ENCODE measurements at regions not wholly inside any gene's neighbourhood (a gene's known extent, or its start where the extent isn't known, plus 50 kb on each side); places are given as distances from the start of the nearest gene placed in this dataset.
"Not testable (repeated sequence)": the region's sequence is repeated elsewhere in the genome, so short reads cannot be mapped to it uniquely, and the experiment has no call there.

DNA sequence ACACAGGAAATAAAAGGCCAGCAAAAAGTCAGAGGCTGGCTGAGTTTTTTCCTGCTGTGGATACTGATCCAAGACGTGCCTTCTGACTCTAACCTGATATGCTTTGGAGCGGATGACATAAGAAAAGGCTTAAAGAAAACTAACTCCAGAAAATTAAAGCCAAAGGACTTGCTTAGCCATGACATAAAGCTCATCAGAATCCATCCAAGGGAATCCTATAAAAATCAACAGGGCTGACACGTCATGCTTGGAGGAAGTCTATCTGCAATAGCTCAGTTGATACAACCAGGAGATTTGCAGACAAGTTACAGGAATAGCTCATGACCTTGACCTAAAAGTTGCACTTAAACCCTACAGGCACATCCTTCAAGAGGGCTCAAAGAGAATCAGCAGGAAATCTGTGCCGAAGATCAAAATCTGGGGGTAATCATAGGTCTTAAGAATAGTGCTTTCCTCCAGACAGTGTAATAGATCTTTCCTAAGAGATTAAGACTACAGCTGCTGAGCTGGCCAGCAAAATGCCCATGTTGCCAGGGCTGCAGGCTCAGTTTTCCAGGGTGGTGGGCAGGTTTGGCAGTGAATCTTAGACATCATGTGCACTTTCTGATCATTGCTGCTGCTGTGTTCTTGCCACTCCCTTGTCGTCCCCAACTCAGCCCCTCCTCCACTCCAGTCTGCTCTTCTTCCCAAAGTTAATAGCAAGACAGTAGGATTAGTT, 111.5 kb upstream of the SVIL start:
- no peak for DNase-seq

GRCh38 chr10:29740981-29741545, 106.3 kb upstream of the SVIL start:
- DNase-seq, result no peak

GRCh38 chr10:29738341-29738740, 103.6 kb upstream of the SVIL start:
- DNase-seq, result no peak

- DNase-seq, result no peak
These were observed 102.4 kb upstream of the SVIL start for GRCh38 chr10:29737074-29737593.

DNA sequence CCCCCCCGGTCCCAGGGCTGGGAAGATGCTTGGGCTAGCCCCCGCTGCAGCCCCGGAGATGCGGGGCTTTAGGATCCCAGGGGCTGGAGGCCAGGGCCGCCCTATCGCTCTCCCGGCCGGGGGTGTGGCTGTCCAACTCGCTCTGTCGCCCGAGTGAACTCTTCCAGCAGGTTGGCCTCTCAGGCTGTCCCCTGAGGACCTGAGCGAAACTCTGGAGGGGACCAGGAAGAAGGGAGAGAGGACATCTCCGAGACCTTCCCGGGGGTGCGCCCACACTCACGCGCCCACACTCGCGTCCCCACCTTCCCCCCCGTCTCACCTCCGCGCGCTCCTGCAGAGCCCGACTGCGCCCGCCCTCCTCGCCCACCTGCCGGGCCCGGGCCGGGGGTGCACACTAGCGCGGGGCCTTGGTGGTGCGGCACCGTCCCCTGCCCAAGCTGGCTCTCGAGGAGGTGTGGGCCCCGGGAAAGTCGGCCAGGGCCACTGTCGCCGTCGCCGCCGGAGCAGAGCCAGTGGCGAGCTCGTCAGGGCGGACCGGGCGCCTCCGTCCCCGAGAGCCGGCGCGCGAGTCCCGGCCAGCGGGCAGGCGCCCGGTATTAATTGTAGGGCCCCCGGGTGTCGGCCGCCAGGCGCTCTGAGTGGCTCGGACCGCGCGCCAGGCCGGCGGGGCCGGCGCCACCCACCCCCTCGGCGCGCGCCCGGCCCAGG, 101.7 kb upstream of the SVIL start:
- no peak for DNase-seq

DNA sequence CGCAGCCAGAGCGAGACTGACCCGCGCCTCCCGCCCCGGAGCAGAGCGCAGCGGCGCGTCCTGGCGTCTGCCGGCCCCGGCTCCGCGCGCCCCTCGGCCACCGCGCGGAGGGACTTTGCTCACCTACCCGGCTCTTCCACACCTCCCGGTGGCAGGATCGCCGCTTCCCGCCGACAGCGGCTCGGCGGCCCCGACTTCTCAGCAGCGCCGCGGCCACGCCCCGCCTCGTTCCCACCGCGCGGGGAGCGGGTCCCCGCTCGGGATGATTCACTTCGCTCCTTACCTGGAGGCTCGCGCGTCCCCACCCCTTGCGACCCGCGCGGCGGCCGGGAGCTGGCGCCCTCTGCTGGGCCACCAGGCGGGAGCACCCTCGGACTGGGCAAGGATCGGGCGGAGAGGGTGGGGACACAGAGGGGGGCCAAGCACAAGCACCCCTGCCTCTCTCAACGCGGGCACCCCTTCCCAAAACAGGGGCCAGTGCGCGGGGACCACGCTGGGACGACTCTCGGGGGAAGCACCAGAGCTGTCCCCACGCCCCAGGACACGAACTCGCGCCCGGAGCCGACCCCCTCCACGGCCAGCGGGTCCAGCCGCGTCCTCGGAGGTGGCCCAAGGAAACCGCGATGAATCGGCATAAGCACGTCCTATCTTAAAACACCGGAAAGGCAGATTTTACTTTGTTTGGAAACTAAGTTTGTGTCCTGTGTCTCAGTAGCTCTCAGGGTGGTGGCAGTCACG, 101.0 kb upstream of the SVIL start:
- no peak for DNase-seq

DNA sequence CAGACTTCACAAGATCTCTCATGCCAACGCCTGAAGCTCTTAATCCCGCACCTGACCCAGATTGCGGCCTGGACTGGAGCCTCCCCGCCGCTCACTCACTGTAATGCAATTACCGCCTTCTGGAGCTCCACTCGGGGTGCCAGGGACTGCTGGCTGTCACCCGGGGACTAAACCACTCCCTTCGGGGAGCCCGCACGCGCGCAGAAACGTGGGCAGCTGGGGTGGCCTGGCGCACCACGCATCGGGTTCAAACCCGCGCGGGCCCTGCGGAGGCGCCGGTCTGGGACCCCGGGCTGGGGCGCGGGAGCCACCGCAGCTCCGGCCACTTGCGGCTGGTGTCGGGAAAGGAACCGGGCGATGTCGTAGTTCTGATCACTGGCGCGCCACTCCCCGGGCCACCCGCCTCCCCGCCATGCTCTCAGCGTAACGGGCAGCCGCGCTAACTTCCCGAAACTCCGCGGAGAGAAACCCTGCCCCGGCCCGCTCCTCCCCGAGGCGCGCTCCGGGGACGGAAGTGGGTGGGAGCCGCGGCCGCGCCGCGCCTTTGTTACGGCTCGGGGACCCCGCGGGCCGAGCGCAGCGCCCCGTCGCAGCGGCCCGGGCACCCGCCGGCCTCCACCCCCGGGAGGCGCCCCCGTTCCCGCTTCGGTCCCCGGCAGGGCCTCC, 100.3 kb upstream of the SVIL start:
- DNase-seq, result no peak

GRCh38 chr10:29734640-29734961, 99.8 kb upstream of the SVIL start:
- no peak for DNase-seq

DNA sequence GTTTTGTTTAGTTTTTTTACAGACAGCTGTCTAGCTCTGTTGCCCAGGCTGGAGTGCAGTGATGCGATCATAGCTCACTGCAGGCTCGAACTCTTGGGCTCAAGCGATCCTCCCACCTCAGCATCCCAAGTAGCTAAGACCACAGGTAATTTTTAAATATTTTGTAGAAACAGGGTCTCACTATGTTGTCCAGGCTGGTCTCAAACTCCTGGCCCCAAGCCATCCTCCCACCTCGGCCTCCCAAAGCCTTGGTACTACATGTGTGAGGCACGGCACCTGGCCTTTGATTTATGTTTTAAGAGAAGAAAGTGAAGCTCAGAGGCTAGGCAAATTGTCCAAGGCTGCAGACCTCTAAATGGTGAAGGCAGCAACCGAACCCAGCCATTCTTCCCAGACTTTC, 98.6 kb upstream of the SVIL start:
- no peak for DNase-seq

- no peak for DNase-seq
These were observed 98.1 kb upstream of the SVIL start for GRCh38 chr10:29732918-29733317.

DNA sequence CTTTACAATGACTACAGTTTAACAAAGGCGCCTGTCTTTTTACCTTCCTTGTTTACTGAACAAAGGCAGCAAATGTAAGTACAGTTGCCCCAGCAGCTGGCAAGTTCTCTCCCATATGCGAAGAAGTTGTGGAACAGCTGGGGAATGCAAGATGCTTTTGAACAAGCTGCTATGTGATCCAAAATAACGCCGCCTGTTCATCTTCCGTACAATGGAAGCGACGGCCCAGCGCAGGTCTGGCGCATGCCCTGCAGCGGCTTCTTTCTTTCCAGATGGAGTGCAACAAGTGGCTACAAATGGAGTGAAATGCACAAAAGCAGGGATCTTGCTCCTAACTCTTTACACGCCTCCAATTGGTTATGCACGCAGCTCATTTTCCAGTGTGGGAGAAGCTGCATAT, 97.0 kb upstream of the SVIL start:
- DNase-seq, result no peak

- DNase-seq, result no peak
These were observed 96.2 kb upstream of the SVIL start for GRCh38 chr10:29730969-29731368.

- DNase-seq, result no peak
These were observed 95.7 kb upstream of the SVIL start for GRCh38 chr10:29730458-29730857.

- DNase-seq, result no peak
These were observed 93.8 kb upstream of the SVIL start for GRCh38 chr10:29728541-29729049.

GRCh38 chr10:29725927-29726326, 91.2 kb upstream of the SVIL start:
- DNase-seq, result not testable (repeated sequence)

- DNase-seq, result no peak
These were observed 90.5 kb upstream of the SVIL start for GRCh38 chr10:29725133-29725720.

DNA sequence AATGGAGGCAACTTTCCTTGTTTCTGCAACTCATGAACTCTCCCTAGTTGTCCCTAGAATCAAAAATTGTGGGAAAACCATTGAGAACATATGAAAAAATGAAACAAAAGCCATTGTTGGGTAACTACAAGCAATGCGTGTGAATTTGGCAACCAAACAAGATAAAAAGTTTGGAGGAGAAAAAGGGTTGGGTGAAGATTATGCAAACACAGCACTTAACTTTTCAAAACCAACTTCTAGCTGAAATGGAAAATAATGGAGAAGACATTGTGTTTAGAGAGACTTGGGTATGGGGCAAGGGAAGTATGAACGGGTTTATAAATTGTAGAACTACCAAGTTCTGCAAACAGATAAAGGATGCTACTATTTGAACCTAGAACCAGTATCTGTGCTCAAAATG, 89.0 kb upstream of the SVIL start:
- no peak for DNase-seq

GRCh38 chr10:29722777-29723176, 88.0 kb upstream of the SVIL start:
- no peak for DNase-seq

DNA sequence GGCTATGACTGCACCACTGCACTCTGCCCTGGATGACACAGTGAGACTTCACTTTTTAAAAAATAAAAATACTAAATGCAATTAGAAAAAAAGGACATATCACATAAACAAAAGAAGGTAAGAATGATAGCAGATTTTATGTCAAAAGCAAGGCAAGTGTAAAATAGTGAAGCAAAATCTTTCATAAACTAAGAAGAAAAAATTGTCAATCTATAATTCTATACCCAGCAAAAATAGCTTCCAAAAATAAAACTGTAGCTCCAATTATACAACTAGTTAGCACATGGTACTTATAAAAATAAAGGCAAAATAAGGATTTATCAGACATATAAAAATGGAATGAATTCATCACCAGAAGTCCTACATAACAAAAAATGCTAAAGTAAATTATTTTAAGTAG, 85.4 kb upstream of the SVIL start:
- DNase-seq, result no peak

- DNase-seq, result no peak
These were observed 84.5 kb upstream of the SVIL start for GRCh38 chr10:29719281-29719675.

- DNase-seq, result no peak
These were observed 80.5 kb upstream of the SVIL start for GRCh38 chr10:29715296-29715695.

- no peak for DNase-seq
These were observed 79.5 kb upstream of the SVIL start for GRCh38 chr10:29714096-29714874.
